H9 (cell line): ENCODE measurements at regions not wholly inside any gene's neighbourhood (a gene's known extent, or its start where the extent isn't known, plus 50 kb on each side); places are given as distances from the start of the nearest gene placed in this dataset.

ENCODE experiments used
- DNase-seq: peaks from one replicate; pipeline ENCODE4 v3.0.0-alpha.2; 2017
- H2AFZ ChIP-seq: one replicate; pipeline ENCODE4 v1.6.1; 2013; ENCODE audit warnings: mild to moderate bottlenecking, low read length, control low read depth, moderate library complexity
- H2AK5ac ChIP-seq: 2 replicates; pipeline ENCODE4 v1.6.1; 2013; ENCODE audit warnings: low read length, control low read depth, mixed read lengths; ENCODE audit not compliant: insufficient read length
- H2BK120ac ChIP-seq: one replicate; pipeline ENCODE4 v1.6.1; 2013; ENCODE audit warnings: low read depth, mild to moderate bottlenecking, low read length, control low read depth, inconsistent platforms; ENCODE audit not compliant: poor library complexity, severe bottlenecking
- H2BK12ac ChIP-seq: 2 replicates; pipeline ENCODE4 v1.6.1; 2013; ENCODE audit warnings: low read length, control low read depth, mixed read lengths, low read depth; ENCODE audit not compliant: insufficient read length
- H2BK15ac ChIP-seq: 2 replicates; pipeline ENCODE4 v1.6.1; 2013; ENCODE audit warnings: low read depth, low read length, control low read depth
- H2BK20ac ChIP-seq: one replicate; pipeline ENCODE4 v1.6.1; 2013; ENCODE audit warnings: low read depth, mild to moderate bottlenecking, low read length, control low read depth, inconsistent platforms; ENCODE audit not compliant: poor library complexity, severe bottlenecking
- H2BK5ac ChIP-seq: 2 replicates; pipeline ENCODE4 v1.6.1; 2013; ENCODE audit warnings: low read length, control low read depth, mixed read lengths; ENCODE audit not compliant: insufficient read length
- H3K14ac ChIP-seq: 2 replicates; pipeline ENCODE4 v1.6.1; 2013; ENCODE audit warnings: low read length, control low read depth; ENCODE audit not compliant: insufficient read depth
- H3K18ac ChIP-seq: 2 replicates; pipeline ENCODE4 v1.6.1; 2013; ENCODE audit warnings: low read depth, mild to moderate bottlenecking, mixed read lengths, low read length, control low read depth; ENCODE audit not compliant: insufficient read length
- H3K23ac ChIP-seq: 2 replicates; pipeline ENCODE4 v1.6.1; 2013; ENCODE audit warnings: low read length, control low read depth, mixed read lengths, low read depth; ENCODE audit not compliant: insufficient read length
- H3K23me2 ChIP-seq: 2 replicates; pipeline ENCODE4 v1.6.1; 2013; ENCODE audit warnings: low read depth, mild to moderate bottlenecking, mixed read lengths, low read length, control low read depth; ENCODE audit not compliant: insufficient read length, poor library complexity, severe bottlenecking
- H3K27ac ChIP-seq: 2 replicates; pipeline ENCODE4 v1.5.1; 2013; ENCODE audit warnings: low read length, control low read depth, mixed read lengths, low read depth; ENCODE audit not compliant: insufficient read length
- H3K27me3 ChIP-seq: 2 replicates; pipeline ENCODE4 v1.6.1; 2013; ENCODE audit warnings: low read length, control low read depth, inconsistent platforms; ENCODE audit not compliant: insufficient read depth
- H3K4ac ChIP-seq: 2 replicates; pipeline ENCODE4 v1.6.1; 2013; ENCODE audit warnings: low read depth, mild to moderate bottlenecking, control low read depth, inconsistent platforms, low read length, moderate library complexity
- H3K4me1 ChIP-seq: 2 replicates; pipeline ENCODE4 v1.6.1; 2013; ENCODE audit warnings: low read length, control low read depth, inconsistent platforms; ENCODE audit not compliant: insufficient read depth
- H3K4me2 ChIP-seq: 2 replicates; pipeline ENCODE4 v1.6.1; 2013; ENCODE audit warnings: low read length, control low read depth, mixed read lengths; ENCODE audit not compliant: insufficient read length, insufficient read depth
- H3K56ac ChIP-seq: 2 replicates; pipeline ENCODE4 v1.6.1; 2013; ENCODE audit warnings: low read depth, mild to moderate bottlenecking, mixed read lengths, low read length, control low read depth; ENCODE audit not compliant: insufficient read length
- H3K79me1 ChIP-seq: 2 replicates; pipeline ENCODE4 v1.6.1; 2013; ENCODE audit warnings: low read depth, mild to moderate bottlenecking, moderate library complexity, low read length, control low read depth, inconsistent platforms; ENCODE audit not compliant: insufficient read depth, poor library complexity, severe bottlenecking
- H3K79me2 ChIP-seq: 2 replicates; pipeline ENCODE4 v1.6.1; 2013; ENCODE audit warnings: low read length, control low read depth, inconsistent platforms; ENCODE audit not compliant: insufficient read depth
- H3K9ac ChIP-seq: 2 replicates; pipeline ENCODE4 v1.6.1; 2013; ENCODE audit warnings: low read length, control low read depth, mixed read lengths; ENCODE audit not compliant: insufficient read length; ENCODE audit errors: extremely low read depth
- H3K9me3 ChIP-seq: one replicate; pipeline ENCODE4 v1.6.1; 2013; ENCODE audit warnings: low read depth, low read length, inconsistent platforms; ENCODE audit not compliant: control insufficient read depth
- H3T11ph ChIP-seq: one replicate; pipeline ENCODE4 v1.6.1; 2013; ENCODE audit warnings: mild to moderate bottlenecking, low read length, control low read depth, inconsistent platforms
- H4K20me1 ChIP-seq: one replicate; pipeline ENCODE4 v1.6.1; 2013; ENCODE audit not compliant: control insufficient read depth, insufficient read length, insufficient read depth
- H4K5ac ChIP-seq: 2 replicates; pipeline ENCODE4 v1.6.1; 2013; ENCODE audit warnings: low read depth, mild to moderate bottlenecking, mixed read lengths, low read length, control low read depth; ENCODE audit not compliant: insufficient read length
- H4K8ac ChIP-seq: replicated peaks from 2 replicates; pipeline ENCODE4 v1.6.1; 2013; ENCODE audit warnings: low read length, control low read depth, mixed read lengths, low read depth; ENCODE audit not compliant: insufficient read length
- H4K91ac ChIP-seq: 2 replicates; pipeline ENCODE4 v1.6.1; 2013; ENCODE audit warnings: low read depth, mild to moderate bottlenecking, moderate library complexity, mixed read lengths, low read length, control low read depth; ENCODE audit not compliant: insufficient read length
- H3K27ac Mint-ChIP-seq, 3 experiments: 2 replicates in 2 of 3; 3 replicates in 1 of 3; pipeline ENCODE4 v1.8.0; 2020 to 2021; ENCODE audit warnings: mixed read lengths in 3 of 3, mild to moderate bottlenecking in 1 of 3, moderate library complexity in 1 of 3
- H3K27me3 Mint-ChIP-seq: 2 replicates; pipeline ENCODE4 v1.8.0; 2021; ENCODE audit warnings: low read depth, mild to moderate bottlenecking, moderate library complexity, mixed read lengths
- H3K36me3 Mint-ChIP-seq, 3 experiments: 2 replicates in 2 of 3; 3 replicates in 1 of 3; pipeline ENCODE4 v1.8.0; 2020 to 2021; ENCODE audit warnings: low read depth in 3 of 3, mixed read lengths in 3 of 3; ENCODE audit not compliant: insufficient read depth in 1 of 3
- H3K4me1 Mint-ChIP-seq, 2 experiments: 2 replicates each; pipeline ENCODE4 v1.8.0; 2020; ENCODE audit warnings: mixed read lengths in 2 of 2
- H3K4me3 Mint-ChIP-seq, 2 experiments: 2 replicates in 1 of 2; 3 replicates in 1 of 2; pipeline ENCODE4 v1.8.0; 2020 to 2021; ENCODE audit warnings: mild to moderate bottlenecking in 2 of 2, mixed read lengths in 2 of 2, moderate library complexity in 1 of 2
- H3K9me3 Mint-ChIP-seq, 2 experiments: 2 replicates in 1 of 2; 3 replicates in 1 of 2; pipeline ENCODE4 v1.8.0; 2020; ENCODE audit warnings: mild to moderate bottlenecking in 2 of 2, mixed read lengths in 2 of 2, moderate library complexity in 1 of 2
- CTCF ChIP-seq: fragments of 200-600 bp; sonication (generic); conservative IDR thresholded peaks from 3 replicates; pipeline ENCODE4 v1.8.0; 2021; ENCODE audit warnings: antibody characterized with exemption, mild to moderate bottlenecking
- WGBS: extraction: QIAGEN DNeasy Blood & Tissue Kit; methylation state at CpG from one replicate; pipeline ENCODE4 v1.1.7; 2013; ENCODE audit warnings: missing lambda C conversion rate, low lambda C conversion rate, mixed read lengths; ENCODE audit not compliant: insufficient read length; ENCODE audit errors: extremely low coverage; 5-methylcytosine and 5-hydroxymethylcytosine counted together

- no peak overlapping the region for H3T11ph ChIP-seq
- H3K4me1 Mint-ChIP-seq = peaks cover 28 to 31% of the 10 kb centered on the region in 2 experiments
- H3K79me2 ChIP-seq = no peaks in the 10 kb centered on the region
- H3K27me3 Mint-ChIP-seq = peaks cover 28% of the 10 kb centered on the region
- TF ChIP-seq CTCF = no peak
- H3K4me1 ChIP-seq = peaks cover 2% of the 10 kb centered on the region; the same call in 1 of the 2 replicates
- no peaks in the 10 kb centered on the region; a peak in 1 of 5 replicates for H3K9me3 Mint-ChIP-seq
- H3K79me1 ChIP-seq = no peaks in the 10 kb centered on the region
- H3K23ac ChIP-seq = no peak overlapping the region
- H2BK20ac ChIP-seq = no peak overlapping the region
- H3K4me2 ChIP-seq = no peak overlapping the region
- no peak overlapping the region for H2BK5ac ChIP-seq
- H4K91ac ChIP-seq = no peak overlapping the region
- H3K18ac ChIP-seq = no peak overlapping the region
- no peak overlapping the region for H3K9ac ChIP-seq
- H4K5ac ChIP-seq = no peak overlapping the region
- H2AFZ ChIP-seq = no peak overlapping the region
- H2BK120ac ChIP-seq = no peak overlapping the region
- H3K9me3 ChIP-seq = no peaks in the 10 kb centered on the region
- no peak overlapping the region for H2BK12ac ChIP-seq
- no peak overlapping the region for H3K14ac ChIP-seq
- no CpG with 5 or more reads among the region's 6 CpGs for WGBS
- peaks cover 7% of the 10 kb centered on the region for H3K23me2 ChIP-seq
- no peak overlapping the region for H3K4me3 Mint-ChIP-seq
- no peaks in the 10 kb centered on the region for H4K20me1 ChIP-seq
- H3K36me3 Mint-ChIP-seq = no peaks in the 10 kb centered on the region; a peak in 1 of 7 replicates
- no peak overlapping the region for H3K27ac ChIP-seq
- H3K4ac ChIP-seq = no peak overlapping the region
- H3K27ac Mint-ChIP-seq = no peak overlapping the region
- no peak overlapping the region for H2BK15ac ChIP-seq
- no peak overlapping the region for H4K8ac ChIP-seq
- H3K56ac ChIP-seq = no peak overlapping the region
- no peak for DNase-seq
- no peaks in the 10 kb centered on the region; the same call in 1 of the 2 replicates for H3K27me3 ChIP-seq
- no peak overlapping the region for H2AK5ac ChIP-seq
Observed at GRCh38 chr12:4168036-4168435, 105.5 kb upstream of the CCND2 start.
